ENCODE measurements at regions not wholly inside any gene's neighbourhood (a gene's known extent, or its start where the extent isn't known, plus 50 kb on each side); places are given as distances from the start of the nearest gene placed in this dataset.

DNA sequence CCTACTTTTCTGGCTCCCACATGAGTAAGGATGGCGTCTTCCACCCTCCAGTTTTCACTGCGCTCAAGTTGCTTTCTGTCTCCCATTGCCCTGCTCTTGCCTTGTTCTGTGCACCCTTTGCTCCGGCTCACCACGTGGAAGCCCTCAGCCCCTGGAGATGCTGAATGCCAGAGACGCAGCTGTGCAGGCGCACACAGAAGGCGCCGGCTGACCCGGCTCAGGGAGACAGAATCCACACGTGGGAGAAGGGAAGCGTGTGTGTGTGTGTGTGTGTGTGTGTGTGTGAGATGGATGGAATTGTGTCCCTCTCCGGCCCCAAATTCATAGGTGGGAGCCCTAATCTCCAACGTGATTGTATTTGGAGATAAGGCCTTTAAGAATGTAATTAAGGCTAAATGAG lies 118.2 kb upstream of the ERRFI1 start:
- H3K4me1 ChIP-seq: no peaks in the 10 kb centered on the region
- TF ChIP-seq, protein P1, sequence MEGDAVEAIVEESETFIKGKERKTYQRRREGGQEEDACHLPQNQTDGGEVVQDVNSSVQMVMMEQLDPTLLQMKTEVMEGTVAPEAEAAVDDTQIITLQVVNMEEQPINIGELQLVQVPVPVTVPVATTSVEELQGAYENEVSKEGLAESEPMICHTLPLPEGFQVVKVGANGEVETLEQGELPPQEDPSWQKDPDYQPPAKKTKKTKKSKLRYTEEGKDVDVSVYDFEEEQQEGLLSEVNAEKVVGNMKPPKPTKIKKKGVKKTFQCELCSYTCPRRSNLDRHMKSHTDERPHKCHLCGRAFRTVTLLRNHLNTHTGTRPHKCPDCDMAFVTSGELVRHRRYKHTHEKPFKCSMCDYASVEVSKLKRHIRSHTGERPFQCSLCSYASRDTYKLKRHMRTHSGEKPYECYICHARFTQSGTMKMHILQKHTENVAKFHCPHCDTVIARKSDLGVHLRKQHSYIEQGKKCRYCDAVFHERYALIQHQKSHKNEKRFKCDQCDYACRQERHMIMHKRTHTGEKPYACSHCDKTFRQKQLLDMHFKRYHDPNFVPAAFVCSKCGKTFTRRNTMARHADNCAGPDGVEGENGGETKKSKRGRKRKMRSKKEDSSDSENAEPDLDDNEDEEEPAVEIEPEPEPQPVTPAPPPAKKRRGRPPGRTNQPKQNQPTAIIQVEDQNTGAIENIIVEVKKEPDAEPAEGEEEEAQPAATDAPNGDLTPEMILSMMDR (IDR thresholded peaks at IDR 0.05): no peak
- H3K27ac ChIP-seq: no peak overlapping the region
- no peak for DNase-seq (ENCODE audit: low spot score)
- H3K27me3 ChIP-seq: no peaks in the 10 kb centered on the region
- H3K9me3 ChIP-seq: no peaks in the 10 kb centered on the region
- no peaks in the 10 kb centered on the region for H3K36me3 ChIP-seq
- no peak overlapping the region for H3K4me3 ChIP-seq

DNA sequence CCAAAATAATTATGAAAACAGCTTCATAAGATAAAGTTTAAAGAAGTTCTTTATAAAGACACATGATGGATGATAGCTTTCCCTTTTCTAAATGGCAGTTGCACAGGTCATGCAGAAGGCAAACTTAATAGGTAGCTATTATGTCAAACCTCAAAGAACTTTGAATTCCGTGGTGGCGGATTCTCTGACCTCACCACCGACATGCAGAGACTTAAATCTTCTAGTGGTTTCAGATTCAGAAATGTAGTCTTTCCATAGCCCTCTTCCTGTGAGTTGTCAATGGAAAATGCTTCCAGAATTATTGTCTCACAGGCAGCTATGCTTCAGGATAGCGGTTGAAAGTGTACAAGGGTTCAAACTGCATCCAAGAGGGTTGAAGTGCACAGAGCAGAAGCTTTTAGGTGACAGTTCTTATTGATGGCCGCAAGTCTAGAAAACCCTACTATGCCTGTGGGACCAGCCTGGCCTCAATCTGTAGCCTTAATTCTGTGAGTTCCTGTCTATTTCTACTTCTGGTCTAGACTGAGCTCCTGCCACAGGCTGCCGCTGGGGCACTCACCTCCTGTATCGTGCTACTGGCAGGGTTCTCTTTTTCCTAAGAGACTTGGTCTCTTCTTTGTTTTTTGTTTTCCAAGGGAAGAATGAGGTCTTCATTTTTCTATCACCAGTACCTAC lies 117.0 kb upstream of the ERRFI1 start:
- Histone ChIP-seq H3K9me3 (no peaks in the 10 kb centered on the region), H3K27ac (no peak overlapping the region), H3K36me3 (no peaks in the 10 kb centered on the region), H3K4me1 (no peaks in the 10 kb centered on the region), H3K4me3 (no peak overlapping the region), H3K27me3 (no peaks in the 10 kb centered on the region)
- TF ChIP-seq, protein P1 (IDR thresholded peaks at IDR 0.05): no peak
- DNase-seq (ENCODE audit: low spot score): no peak

- H3K4me1 ChIP-seq: peaks cover 0 to 16% of the 10 kb centered on the region in 2 donors
- TF ChIP-seq, protein P1 (IDR thresholded peaks at IDR 0.05): no peak
- H3K4me3 ChIP-seq: no peak overlapping the region
- H3K27ac ChIP-seq: no peak overlapping the region
- no peaks in the 10 kb centered on the region for H3K27me3 ChIP-seq
- DNase-seq (ENCODE audit: low spot score): no peak
- no peaks in the 10 kb centered on the region for H3K36me3 ChIP-seq
- no peaks in the 10 kb centered on the region for H3K9me3 ChIP-seq
Measured at GRCh38 chr1:8139941-8140340, 113.8 kb upstream of the ERRFI1 start.

- Histone ChIP-seq H3K4me1 (peaks cover 0 to 22% of the 10 kb centered on the region in 2 donors), H3K27ac (no peak overlapping the region), H3K36me3 (no peaks in the 10 kb centered on the region), H3K27me3 (no peaks in the 10 kb centered on the region), H3K4me3 (no peak overlapping the region), H3K9me3 (no peaks in the 10 kb centered on the region)
- TF ChIP-seq, protein P1 (IDR thresholded peaks at IDR 0.05): no peak
- DNase-seq (ENCODE audit: low spot score): no peak
Measured at GRCh38 chr1:8139383-8139782, 113.3 kb upstream of the ERRFI1 start.

DNA sequence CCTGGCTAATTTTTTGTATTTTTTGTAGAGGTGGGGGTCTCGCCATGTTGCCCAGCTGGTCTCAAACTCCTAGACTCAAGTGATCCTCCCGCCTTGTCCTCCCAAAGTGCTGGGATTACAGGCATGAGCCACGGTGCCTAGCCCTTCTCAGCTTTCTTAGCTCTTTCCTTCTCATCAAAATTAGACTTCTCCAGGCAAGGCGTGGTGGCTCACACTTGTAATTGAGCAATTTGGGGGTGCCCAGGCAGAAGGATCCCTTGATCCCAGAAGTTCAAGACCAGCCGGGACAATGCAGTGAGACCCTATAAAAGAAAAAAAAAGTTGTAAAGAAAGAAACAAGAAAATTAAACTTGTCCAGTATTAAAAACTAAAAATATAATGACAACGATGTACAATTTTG lies 112.6 kb upstream of the ERRFI1 start:
- H3K27ac ChIP-seq: peak overlapping the region in 1 of 2 donors; percentile 43

More for the DNA sequence above, 112.6 kb upstream of the ERRFI1 start:
- TF ChIP-seq, protein P1 (IDR thresholded peaks at IDR 0.05): no peak
- peaks cover 0 to 27% of the 10 kb centered on the region in 2 donors for H3K4me1 ChIP-seq
- no peak for DNase-seq (ENCODE audit: low spot score)
- H3K4me3 ChIP-seq: no peak overlapping the region
- H3K9me3 ChIP-seq: no peaks in the 10 kb centered on the region
- H3K27me3 ChIP-seq: no peaks in the 10 kb centered on the region
- no peaks in the 10 kb centered on the region for H3K36me3 ChIP-seq

Measured in right atrium auricular region (tissue), 2 donors.